SW 1271 (cell line): ENCODE measurements at regions not wholly inside any gene's neighbourhood (a gene's known extent, or its start where the extent isn't known, plus 50 kb on each side); places are given as distances from the start of the nearest gene placed in this dataset.

ENCODE experiments used
- DNase-seq, 2 experiments: peaks; one replicate each; lab custom pipeline; 2025; lab: John Stamatoyannopoulos, UW

- no peak for DNase-seq
Observed at GRCh38 chr10:89829262-89829886, 128.0 kb downstream of the KIF20B start.

DNA sequence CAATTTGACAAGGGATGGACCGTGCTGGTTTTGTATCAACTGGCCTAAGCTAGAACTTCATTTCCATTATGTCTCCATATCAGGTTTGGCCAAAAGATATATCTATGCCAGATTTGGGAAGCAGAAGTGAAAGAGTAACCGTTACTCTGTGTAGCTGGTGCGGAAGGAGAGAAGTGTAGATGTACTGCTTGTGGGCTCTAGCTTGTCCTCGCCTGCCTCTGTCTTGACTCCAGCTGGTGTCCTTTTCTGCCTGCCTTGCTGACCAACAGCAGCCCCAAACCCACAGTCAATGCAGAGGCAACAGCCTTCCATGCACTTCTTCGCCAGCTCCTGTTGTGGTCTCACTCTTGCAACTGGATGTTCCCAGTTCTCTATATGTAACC is 128.5 kb downstream of the KIF20B start:
- no peak for DNase-seq

DNA sequence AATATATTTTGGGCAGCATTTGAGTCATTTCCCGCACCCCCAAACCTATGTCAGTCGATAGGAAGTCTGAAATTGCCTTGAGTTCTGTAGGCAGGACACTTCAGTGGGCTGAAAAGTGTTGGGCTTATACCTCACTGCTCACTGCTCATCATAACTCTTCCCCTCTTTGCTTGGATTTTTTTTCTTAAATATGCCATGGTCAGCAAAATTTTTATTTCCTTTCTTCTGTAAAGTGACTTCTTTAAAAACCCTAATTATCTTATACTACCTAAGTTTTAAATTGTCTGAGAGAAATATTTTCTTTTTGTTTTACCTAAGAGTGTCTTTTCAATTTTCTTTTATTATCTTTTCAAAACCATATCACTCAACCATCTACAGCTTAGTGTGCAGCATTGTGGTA is 129.2 kb downstream of the KIF20B start:
- no peak for DNase-seq

DNA sequence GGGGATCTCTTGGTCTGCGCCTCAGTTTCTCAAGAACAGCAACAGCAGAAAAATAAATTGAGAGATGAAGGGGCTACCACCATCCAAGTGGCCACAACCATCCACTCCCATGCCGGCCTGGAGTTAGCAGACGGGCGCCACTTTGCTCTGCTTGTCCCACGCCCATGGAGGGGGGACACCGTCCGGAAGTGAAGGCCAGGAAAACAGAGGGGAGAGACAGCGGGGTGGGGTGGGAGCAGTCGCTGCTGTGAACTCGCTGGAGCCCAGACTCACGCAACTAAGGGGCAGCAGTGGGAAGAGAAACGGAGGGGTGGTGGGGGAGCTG is 135.4 kb downstream of the KIF20B start:
- no peak for DNase-seq

DNA sequence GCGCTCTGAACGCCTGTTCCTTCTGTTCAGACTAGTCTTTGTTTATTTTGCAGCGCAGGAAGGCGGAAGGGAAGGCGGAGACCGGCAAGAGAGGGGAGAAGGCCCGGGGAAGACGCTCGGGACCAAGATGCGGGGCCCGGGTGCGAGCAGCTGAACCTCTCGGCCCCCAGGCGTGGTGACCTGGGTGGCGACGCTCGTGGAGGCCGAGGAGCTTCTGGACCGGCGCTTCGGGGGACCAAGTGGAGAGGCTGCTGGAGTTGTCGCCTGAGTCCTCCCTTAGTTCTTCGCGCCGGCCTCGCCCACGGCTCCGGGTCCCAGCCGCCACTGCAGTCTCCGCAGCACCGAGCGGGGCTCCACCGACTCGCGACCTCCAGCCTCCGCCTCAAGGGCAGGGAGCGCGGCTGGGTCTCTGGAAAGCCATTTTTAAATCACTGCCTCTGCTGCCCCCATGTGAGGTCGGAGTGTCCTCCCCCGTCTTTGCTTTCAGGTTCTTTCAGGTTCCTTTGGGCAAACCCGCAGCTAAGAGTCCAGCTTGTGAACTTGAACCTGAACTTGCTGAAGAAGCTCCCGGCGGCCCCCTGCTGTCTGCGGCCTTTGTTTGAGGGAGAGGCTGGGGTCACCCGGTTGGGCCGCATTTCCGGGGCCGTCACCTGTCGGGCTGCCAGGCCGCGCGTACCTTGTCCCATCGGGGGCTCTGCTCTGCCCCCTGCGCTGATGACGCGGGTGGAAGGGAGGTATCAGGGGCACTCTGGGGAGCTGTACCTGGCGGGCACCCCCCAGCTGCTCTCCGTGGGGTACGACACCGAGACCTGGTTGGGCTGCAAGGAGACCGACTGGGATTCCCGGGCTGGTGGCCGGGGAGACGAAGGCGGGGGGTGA is 136.0 kb downstream of the KIF20B start:
- no peak for DNase-seq

DNA sequence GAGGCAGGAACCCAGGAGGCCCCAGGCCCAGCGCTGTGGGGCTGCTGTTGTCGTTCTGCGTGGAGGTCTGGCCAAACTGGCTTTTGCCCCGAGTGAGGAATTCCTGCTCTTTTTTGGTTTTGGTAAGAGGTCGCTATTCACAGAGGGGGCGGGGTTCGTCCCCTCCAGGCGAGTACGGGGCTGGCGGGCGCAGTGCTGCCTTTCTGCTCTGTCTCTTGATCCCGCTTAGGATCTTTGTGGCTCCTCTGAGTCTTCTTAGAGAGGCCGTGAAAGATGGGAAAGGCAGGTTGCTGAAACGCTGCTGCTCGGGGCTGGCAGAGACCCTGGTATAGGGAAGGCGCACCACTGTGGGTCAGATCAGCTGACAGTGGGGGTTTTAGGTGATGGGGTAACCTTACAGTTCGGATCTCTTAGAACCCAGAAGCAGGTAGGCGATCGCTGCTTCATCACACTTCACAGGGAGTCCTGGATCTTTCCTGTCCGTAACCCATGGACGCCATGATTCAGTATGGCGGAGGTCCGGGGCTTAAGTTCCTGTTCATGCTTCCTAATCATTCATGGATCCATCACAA is 136.7 kb downstream of the KIF20B start:
- DNase-seq = no peak

DNA sequence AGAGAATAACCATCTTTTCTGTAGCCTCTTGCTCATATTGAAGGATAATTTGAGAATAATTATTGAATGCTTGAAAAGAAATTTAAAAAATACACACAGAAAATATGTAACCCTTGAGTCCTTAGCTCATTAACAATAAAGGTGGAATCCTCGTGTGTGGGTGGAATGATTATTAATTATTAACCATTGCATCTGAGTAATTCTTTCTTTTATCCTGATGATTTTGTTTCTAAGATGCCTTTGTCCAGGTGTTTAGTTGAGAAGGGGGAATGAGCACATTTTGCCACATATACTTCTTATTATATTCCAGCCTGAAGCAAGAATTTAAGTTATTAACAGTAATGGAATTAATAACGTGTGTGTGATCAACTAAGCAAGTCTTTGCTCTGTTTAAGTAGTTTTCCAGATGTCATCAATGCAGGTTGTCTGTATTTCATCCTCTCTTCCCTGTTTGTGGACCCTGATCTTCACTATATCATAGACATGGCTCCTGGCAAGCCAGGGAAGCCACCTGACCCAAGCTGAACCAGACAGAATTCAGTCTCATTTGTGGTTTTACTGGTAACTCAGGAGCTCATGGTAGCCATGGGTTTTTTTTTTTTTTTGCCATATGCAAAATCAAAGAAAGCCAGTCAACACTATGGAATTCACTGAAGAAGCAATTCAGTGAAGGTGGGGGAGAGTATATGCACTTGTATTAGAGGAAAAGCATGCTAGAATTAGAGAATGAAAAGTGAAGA is 144.3 kb downstream of the KIF20B start:
- DNase-seq = no peak

DNA sequence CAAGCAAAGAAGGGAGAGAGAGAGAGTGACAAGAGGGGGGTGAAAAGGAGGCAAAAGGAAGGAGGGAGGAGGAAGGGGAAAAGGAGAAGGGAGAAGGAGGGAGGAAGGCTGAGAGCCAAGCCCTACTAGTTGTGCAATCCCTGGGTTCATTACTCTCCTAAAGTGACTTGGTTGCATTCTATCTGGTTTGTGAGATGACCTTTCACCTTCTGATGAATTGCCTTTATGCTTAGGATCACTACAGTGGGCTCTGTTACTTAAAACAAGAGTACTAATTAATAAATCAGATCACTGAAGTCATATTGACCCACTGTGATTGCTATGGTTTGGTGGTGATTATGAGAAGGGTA is 144.9 kb downstream of the KIF20B start:
- no peak for DNase-seq

- no peak for DNase-seq
Observed at GRCh38 chr10:89846786-89847185, 145.4 kb downstream of the KIF20B start.

GRCh38 chr10:89852872-89853271 is 151.5 kb downstream of the KIF20B start:
- no peak for DNase-seq

DNA sequence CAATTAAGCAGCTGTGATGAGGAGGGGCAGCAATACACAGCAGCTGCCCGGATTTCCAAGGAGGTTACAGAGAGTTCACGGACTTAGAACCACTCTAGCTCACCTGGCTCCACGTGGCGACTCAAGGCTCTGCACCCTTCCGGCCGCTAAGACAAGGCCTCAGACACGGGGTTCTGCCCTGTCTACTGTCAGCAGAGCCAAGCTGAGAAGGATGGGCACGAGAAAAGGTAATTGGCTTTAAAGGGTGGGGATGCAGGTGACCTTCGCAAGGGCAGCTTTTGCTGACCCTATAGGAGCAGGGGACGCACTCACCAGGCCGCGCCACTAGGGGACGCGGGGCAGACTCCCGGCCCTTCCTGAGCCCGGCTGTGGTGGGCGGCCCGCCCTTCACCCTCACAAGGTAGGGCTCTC is 152.4 kb downstream of the KIF20B start:
- no peak for DNase-seq

GRCh38 chr10:89857431-89858042 is 156.1 kb downstream of the KIF20B start:
- no peak for DNase-seq

DNA sequence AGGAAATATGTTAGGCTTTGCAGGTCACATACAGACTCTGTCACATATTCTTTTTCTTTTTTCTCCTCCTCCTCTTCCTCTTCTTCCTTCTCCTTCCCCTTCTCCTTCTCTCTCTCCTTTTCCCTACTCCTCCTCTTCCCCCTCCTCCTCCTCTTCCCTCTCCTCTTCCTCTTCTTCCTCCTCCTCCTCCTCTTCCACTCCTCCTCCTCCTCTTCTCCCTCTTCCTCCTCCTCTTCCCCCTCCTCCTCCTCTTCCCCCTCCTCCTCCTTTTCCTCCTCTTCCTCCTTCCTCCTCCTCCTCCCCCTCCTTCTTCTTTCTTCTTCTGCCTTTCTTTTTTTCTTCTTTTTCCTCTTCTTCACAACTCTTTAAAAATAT is 159.8 kb downstream of the KIF20B start:
- DNase-seq = no peak

DNA sequence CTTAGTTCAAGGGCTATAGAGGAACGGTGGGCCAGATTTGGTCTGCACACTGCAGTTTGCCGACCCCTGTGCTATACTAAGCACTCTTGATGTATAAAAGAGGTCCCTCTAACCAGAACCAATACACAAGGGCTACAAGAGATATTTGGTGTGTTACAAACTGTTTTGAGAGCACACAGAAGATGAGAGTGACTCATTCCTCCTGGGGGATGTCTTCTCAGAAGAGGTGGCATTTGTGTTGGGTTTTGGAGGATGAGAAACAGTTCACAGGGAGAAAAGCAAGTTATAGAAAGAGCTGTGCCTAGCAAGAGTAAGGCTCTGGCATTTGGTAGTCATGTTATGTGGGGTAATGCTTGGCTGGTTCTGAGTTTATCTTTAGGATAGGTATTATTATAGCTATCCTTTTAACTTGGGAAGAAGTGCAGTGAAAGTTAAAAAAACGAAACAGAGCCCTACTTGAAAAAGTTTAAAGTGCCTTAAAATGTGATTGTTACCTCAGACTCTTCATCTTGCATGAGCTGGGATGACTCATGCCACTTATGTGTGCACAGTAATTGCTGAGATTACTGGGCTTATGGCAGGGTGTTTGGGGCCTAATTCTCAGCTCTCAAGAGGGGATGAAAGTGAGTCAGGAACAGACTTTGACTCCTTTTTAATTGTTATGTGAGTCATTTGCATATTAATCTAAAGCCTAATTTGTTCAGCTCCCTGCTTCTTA is 160.4 kb downstream of the KIF20B start:
- DNase-seq = no peak

DNA sequence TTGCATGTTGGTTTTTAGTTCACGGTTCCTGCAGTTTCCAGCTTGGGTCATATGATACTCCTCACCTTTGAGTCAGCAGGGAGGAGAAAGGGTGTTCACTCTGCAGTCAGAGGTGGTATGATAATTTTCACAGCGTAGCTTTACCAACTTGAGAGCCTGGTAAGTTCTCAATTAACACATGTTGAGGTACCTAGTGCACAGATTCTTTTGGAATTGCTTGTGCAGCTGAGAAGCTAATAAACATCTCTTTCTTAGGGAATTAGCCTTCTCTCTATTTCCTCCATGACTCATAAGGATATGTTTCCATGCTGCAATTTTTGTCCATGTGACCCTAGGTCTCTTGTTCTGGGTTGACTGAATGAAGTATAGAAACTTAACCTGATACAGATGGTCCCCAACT is 166.6 kb downstream of the KIF20B start:
- DNase-seq = no peak

- no peak for DNase-seq
Observed at GRCh38 chr10:89869180-89869579, 167.8 kb downstream of the KIF20B start.

DNA sequence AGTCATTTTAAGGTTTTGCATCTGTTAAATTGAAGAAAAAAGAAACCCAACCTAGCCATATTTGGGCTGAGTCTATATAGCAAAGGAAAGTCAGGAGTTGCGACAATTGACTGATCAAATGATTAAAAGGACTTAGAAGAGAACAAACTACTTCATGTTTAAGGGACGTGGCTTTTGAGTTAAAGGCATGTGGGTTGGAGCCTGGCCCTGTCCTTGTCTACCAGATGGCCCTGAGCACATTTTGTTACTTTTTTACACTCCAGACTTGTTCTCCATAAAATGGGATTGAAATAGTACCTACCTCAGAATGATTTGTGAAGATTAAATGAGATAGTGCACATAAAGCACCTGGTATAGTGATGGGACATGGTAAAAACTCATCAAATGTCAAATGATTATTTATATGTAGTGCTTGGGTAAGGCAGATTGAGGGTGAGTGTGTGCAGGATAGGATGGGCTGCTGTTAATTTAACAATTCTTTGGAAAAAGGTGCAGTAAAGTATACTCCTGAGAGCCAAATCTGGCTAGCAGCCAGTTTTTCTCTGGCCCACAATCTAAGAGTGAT is 168.3 kb downstream of the KIF20B start:
- DNase-seq = no peak

GRCh38 chr10:89870936-89871335 is 169.5 kb downstream of the KIF20B start:
- no peak for DNase-seq

DNA sequence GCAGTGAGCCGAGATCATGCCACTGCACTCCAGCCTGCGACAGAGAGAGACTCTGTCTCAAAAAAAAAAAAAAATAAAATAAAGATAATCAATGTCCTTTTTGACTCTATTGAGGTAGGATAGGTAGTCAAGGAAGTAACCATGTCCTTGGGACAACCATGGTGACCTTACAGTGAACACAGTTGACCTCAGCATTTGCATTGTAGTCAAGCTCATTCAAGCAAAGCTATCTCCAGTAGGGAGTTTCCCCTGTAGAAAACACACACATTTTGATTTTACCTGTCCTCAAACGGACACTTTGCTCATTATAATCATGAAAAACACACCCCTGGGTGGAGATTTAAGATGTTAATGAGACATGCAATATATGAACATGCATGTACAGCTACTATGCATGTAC is 171.7 kb downstream of the KIF20B start:
- DNase-seq = no peak

DNA sequence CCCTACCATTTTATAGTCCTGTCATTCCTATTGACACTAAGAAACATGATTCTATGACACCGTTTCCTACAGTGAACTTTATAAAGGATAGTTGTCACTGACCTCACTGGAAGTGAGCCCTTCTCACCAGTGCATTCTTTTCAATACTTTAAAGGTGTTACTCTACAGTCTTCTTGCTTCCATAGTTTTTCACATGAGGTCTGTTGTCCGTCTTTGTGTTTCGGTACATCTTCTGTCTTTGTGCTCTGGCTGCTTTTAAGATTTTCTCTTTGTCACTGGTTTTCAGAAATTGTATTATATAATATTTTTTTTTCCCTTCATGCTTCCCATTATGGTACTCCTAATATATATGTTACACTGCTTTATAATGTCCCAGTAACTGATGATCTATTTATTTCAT is 174.2 kb downstream of the KIF20B start:
- no peak for DNase-seq

GRCh38 chr10:89879121-89879520 is 177.7 kb downstream of the KIF20B start:
- no peak for DNase-seq

- no peak for DNase-seq
Observed at GRCh38 chr10:89887406-89887805, 186.0 kb downstream of the KIF20B start.
